H1 (cell line): ENCODE measurements at regions not wholly inside any gene's neighbourhood (a gene's known extent, or its start where the extent isn't known, plus 50 kb on each side); places are given as distances from the start of the nearest gene placed in this dataset.
A peak's percentile ranks its signal among the peaks of the same experiment; 100 is the strongest.

Experiments used
- CTCF ChIA-PET: fragments of 300-600 bp; sonication (Branson Sonifier 250); formaldehyde crosslinking; loops from one replicate; lab custom pipeline; 2021; ENCODE audit not compliant: partially characterized antibody; lab: Charles Lee
- POLR2A ChIA-PET: fragments of 300-600 bp; sonication (Branson Sonifier 250); formaldehyde crosslinking; loops from one replicate; lab custom pipeline; 2021; ENCODE audit warnings: inconsistent platforms; ENCODE audit not compliant: partially characterized antibody; lab: Charles Lee
- DNase-seq, 2 experiments: peaks; one replicate each; pipeline versions ENCODE4 v3.0.0 to v3.0.0-alpha.2; 2010 to 2022; ENCODE audit warnings: low spot score in 2 of 2, low read depth in 1 of 2, mixed read lengths in 1 of 2
- FAIRE-seq: peaks from 2 replicates; lab custom pipeline; 2011; peaks lifted over from hg19 to GRCh38; lab: Jason Lieb, UNC
- H2AFZ ChIP-seq: 2 replicates; pipeline ENCODE4 v1.8.1; 2012; ENCODE audit warnings: low read length, inconsistent platforms
- H2AK5ac ChIP-seq: 2 replicates; pipeline ENCODE4 v1.6.1; 2013; ENCODE audit warnings: low read depth, low read length
- H2BK120ac ChIP-seq: replicated peaks from 2 replicates; pipeline ENCODE3; 2013; ENCODE audit warnings: low read depth, low read length, inconsistent platforms
- H2BK12ac ChIP-seq: 2 replicates; pipeline ENCODE4 v1.6.1; 2013; ENCODE audit warnings: low read depth, low read length
- H2BK15ac ChIP-seq: 2 replicates; pipeline ENCODE4 v1.6.1; 2013; ENCODE audit warnings: low read length
- H2BK20ac ChIP-seq: 2 replicates; pipeline ENCODE4 v1.6.1; 2013; ENCODE audit warnings: low read length
- H2BK5ac ChIP-seq: 2 replicates; pipeline ENCODE4 v1.6.1; 2013; ENCODE audit warnings: low read depth, low read length
- H3K14ac ChIP-seq: 2 replicates; pipeline ENCODE4 v1.6.1; 2013; ENCODE audit warnings: inconsistent platforms; ENCODE audit not compliant: insufficient read length
- H3K18ac ChIP-seq: 2 replicates; pipeline ENCODE4 v1.6.1; 2013; ENCODE audit warnings: low read length; ENCODE audit errors: extremely low read depth
- H3K23ac ChIP-seq: 2 replicates; pipeline ENCODE4 v1.6.1; 2013; ENCODE audit warnings: inconsistent platforms; ENCODE audit not compliant: insufficient read length
- H3K23me2 ChIP-seq: 2 replicates; pipeline ENCODE4 v1.6.1; 2013; ENCODE audit warnings: low read depth, low read length
- H3K27ac ChIP-seq: 2 replicates; pipeline ENCODE4 v1.6.1; 2011; ENCODE audit warnings: low read depth, low read length, inconsistent platforms
- H3K27me3 ChIP-seq, 4 experiments: replicated peaks in 1 of 4; 1 replicate in 1 of 4; 2 replicates in 3 of 4; pipeline versions ENCODE4 v1.6.1 to v1.8.1; 2011 to 2013; ENCODE audit warnings: low read length in 3 of 4, mild to moderate bottlenecking in 3 of 4, inconsistent platforms in 2 of 4, mixed read lengths in 2 of 4, moderate library complexity in 1 of 4; ENCODE audit not compliant: control insufficient read depth in 3 of 4, insufficient read depth in 3 of 4; ENCODE audit errors: extremely low read depth in 1 of 4
- H3K36me3 ChIP-seq, 4 experiments: 2 replicates each; pipeline versions ENCODE4 v1.6.1 to v1.8.1; 2011 to 2013; ENCODE audit warnings: mild to moderate bottlenecking in 4 of 4, low read length in 3 of 4, moderate library complexity in 2 of 4, control low read depth in 1 of 4, inconsistent platforms in 1 of 4; ENCODE audit not compliant: insufficient read depth in 4 of 4, control insufficient read depth in 2 of 4
- H3K4ac ChIP-seq: replicated peaks from 2 replicates; pipeline ENCODE3; 2013; ENCODE audit warnings: low read length, low read depth, mixed read lengths, inconsistent platforms; ENCODE audit not compliant: insufficient read length
- H3K4me1 ChIP-seq, 4 experiments: replicated peaks in 1 of 4; 1 replicate in 1 of 4; 2 replicates in 3 of 4; pipeline versions ENCODE4 v1.6.1 to v1.8.1; 2011 to 2013; ENCODE audit warnings: low read length in 3 of 4, inconsistent platforms in 2 of 4, mixed read lengths in 1 of 4; ENCODE audit not compliant: insufficient read depth in 4 of 4, control insufficient read depth in 3 of 4
- H3K4me2 ChIP-seq, 2 experiments: 2 replicates each; pipeline versions ENCODE4 v1.6.1 to v1.8.1; 2011 to 2013; ENCODE audit warnings: low read depth in 2 of 2, low read length in 2 of 2, control low read depth in 1 of 2, inconsistent platforms in 1 of 2, mild to moderate bottlenecking in 1 of 2; ENCODE audit not compliant: insufficient read depth in 1 of 2
- H3K4me3 ChIP-seq, 4 experiments: fragments of 200-600, 300-600 bp in 1 of 4; sonication (generic), shearing (Covaris generic), sonication (Bioruptor Twin) in 1 of 4; 2 replicates each; pipeline versions ENCODE4 v1.5.1 to v1.8.1; 2011 to 2016; ENCODE audit warnings: low read length in 4 of 4, low read depth in 3 of 4, control low read depth in 2 of 4, inconsistent platforms in 2 of 4, mild to moderate bottlenecking in 2 of 4, mixed read lengths in 1 of 4, moderate library complexity in 1 of 4; ENCODE audit not compliant: insufficient read depth in 2 of 4; ENCODE audit errors: extremely low read depth in 1 of 4
- H3K56ac ChIP-seq: replicated peaks from 2 replicates; pipeline ENCODE3; 2013; ENCODE audit warnings: low read depth, mild to moderate bottlenecking, mixed read lengths, low read length, inconsistent platforms; ENCODE audit not compliant: insufficient read length
- H3K79me1 ChIP-seq: 2 replicates; pipeline ENCODE4 v1.6.1; 2013; ENCODE audit warnings: low read depth, low read length, control low read depth
- H3K79me2 ChIP-seq, 2 experiments: 2 replicates each; pipeline versions ENCODE4 v1.6.1 to v1.8.1; 2012 to 2013; ENCODE audit warnings: low read length in 2 of 2, mild to moderate bottlenecking in 2 of 2, inconsistent platforms in 1 of 2; ENCODE audit not compliant: insufficient read depth in 2 of 2, control insufficient read depth in 1 of 2
- H3K9ac ChIP-seq, 4 experiments: replicated peaks in 1 of 4; 1 replicate in 1 of 4; 2 replicates in 3 of 4; pipeline versions ENCODE4 v1.6.1 to v1.8.1; 2011 to 2013; ENCODE audit warnings: low read depth in 3 of 4, low read length in 3 of 4, control low read depth in 2 of 4, mild to moderate bottlenecking in 2 of 4, moderate library complexity in 2 of 4, inconsistent platforms in 1 of 4; ENCODE audit errors: extremely low read depth in 1 of 4
- H3K9me3 ChIP-seq, 2 experiments: 2 replicates each; pipeline versions ENCODE4 v1.6.1 to v1.8.1; 2012 to 2013; ENCODE audit warnings: mild to moderate bottlenecking in 2 of 2, moderate library complexity in 2 of 2, control low read depth in 1 of 2, inconsistent platforms in 1 of 2, low read depth in 1 of 2, low read length in 1 of 2, mixed read lengths in 1 of 2; ENCODE audit not compliant: insufficient read depth in 2 of 2
- H4K20me1 ChIP-seq, 2 experiments: replicated peaks in 1 of 2; 2 replicates each; pipeline versions ENCODE3 to v1.8.1; 2011 to 2013; ENCODE audit warnings: inconsistent platforms in 2 of 2, low read length in 2 of 2, mild to moderate bottlenecking in 1 of 2; ENCODE audit not compliant: insufficient read depth in 2 of 2, control insufficient read depth in 1 of 2
- H4K5ac ChIP-seq: 2 replicates; pipeline ENCODE4 v1.6.1; 2013; ENCODE audit warnings: low read length, low read depth, mixed read lengths, inconsistent platforms; ENCODE audit not compliant: insufficient read length
- H4K8ac ChIP-seq: 2 replicates; pipeline ENCODE4 v1.8.0; 2013; ENCODE audit warnings: mild to moderate bottlenecking, moderate library complexity, low read length, inconsistent platforms; ENCODE audit not compliant: insufficient read depth; ENCODE audit errors: extremely low read depth
- H4K91ac ChIP-seq: replicated peaks from 2 replicates; pipeline ENCODE3; 2013; ENCODE audit warnings: low read length, mixed read lengths, inconsistent platforms; ENCODE audit not compliant: insufficient read length
- ASH2L ChIP-seq: fragments of 200-600, 300-600 bp; sonication (generic); IDR thresholded peaks from one replicate; pipeline ENCODE4 v1.7.1; 2017; ENCODE audit warnings: low read length
- ATF3 ChIP-seq: IDR thresholded peaks from 2 replicates; pipeline ENCODE4 v1.6.1; 2011; ENCODE audit warnings: low read depth, mild to moderate bottlenecking, low read length; ENCODE audit not compliant: insufficient read depth
- BRCA1 ChIP-seq: IDR thresholded peaks from 2 replicates; pipeline ENCODE4 v1.6.1; 2012; ENCODE audit warnings: low read depth, low read length, improper control_type of control experiment
- E2F6 ChIP-seq: IDR thresholded peaks from 2 replicates; pipeline ENCODE4 v1.6.1; 2012; ENCODE audit warnings: inconsistent platforms
- MAFK ChIP-seq: IDR thresholded peaks from 2 replicates; pipeline ENCODE4 v1.6.1; 2012; ENCODE audit warnings: low read depth, mild to moderate bottlenecking, improper control_type of control experiment, low read length
- RAD21 ChIP-seq, 2 experiments: IDR thresholded peaks in 1 of 2; conservative IDR thresholded peaks in 1 of 2; 2 replicates each; pipeline ENCODE4 v1.6.1; 2011; ENCODE audit warnings: low read depth in 2 of 2, low read length in 2 of 2, improper control_type of control experiment in 1 of 2, inconsistent platforms in 1 of 2, mild to moderate bottlenecking in 1 of 2, moderate library complexity in 1 of 2
- SIN3A ChIP-seq, 2 experiments: IDR thresholded peaks in 1 of 2; conservative IDR thresholded peaks in 1 of 2; 2 replicates each; pipeline ENCODE4 v1.6.1; 2011 to 2012; ENCODE audit warnings: low read length in 2 of 2, improper control_type of control experiment in 1 of 2, low read depth in 1 of 2, mild to moderate bottlenecking in 1 of 2
- SIX5 ChIP-seq: IDR thresholded peaks from 2 replicates; pipeline ENCODE4 v1.6.1; 2011; ENCODE audit warnings: mild to moderate bottlenecking, low read depth, low read length
- SP1 ChIP-seq: IDR thresholded peaks from 2 replicates; pipeline ENCODE4 v1.6.1; 2011; ENCODE audit warnings: low read depth, low read length
- SUZ12 ChIP-seq: fragments of 200-600 bp; sonication (generic); IDR thresholded peaks from 2 replicates; pipeline ENCODE4 v1.6.1; 2012; ENCODE audit warnings: mild to moderate bottlenecking, inconsistent platforms, low read length, moderate library complexity, mixed read lengths
- TBP ChIP-seq: IDR thresholded peaks from 2 replicates; pipeline ENCODE4 v1.6.1; 2011; ENCODE audit warnings: low read depth, low read length, improper control_type of control experiment
- WGBS, 2 experiments: shearing (Covaris generic) in 1 of 2; methylation state at CpG; one replicate each; pipeline versions ENCODE4 v1.1.6 to v1.1.7; 2013 to 2015; ENCODE audit warnings: low lambda C conversion rate in 2 of 2, mixed read lengths in 2 of 2, inconsistent platforms in 1 of 2, low coverage in 1 of 2, missing lambda C conversion rate in 1 of 2; ENCODE audit not compliant: insufficient replicate concordance in 2 of 2, insufficient coverage in 1 of 2, insufficient read length in 1 of 2; ENCODE audit errors: extremely low coverage in 1 of 2, missing lambda C conversion rate in 1 of 2; 5-methylcytosine and 5-hydroxymethylcytosine counted together
- TF ChIP-seq, protein P1 (sequence below): IDR thresholded peaks from 2 replicates; pipeline ENCODE4 v1.6.1; 2012; ENCODE audit warnings: inconsistent platforms

DNA sequence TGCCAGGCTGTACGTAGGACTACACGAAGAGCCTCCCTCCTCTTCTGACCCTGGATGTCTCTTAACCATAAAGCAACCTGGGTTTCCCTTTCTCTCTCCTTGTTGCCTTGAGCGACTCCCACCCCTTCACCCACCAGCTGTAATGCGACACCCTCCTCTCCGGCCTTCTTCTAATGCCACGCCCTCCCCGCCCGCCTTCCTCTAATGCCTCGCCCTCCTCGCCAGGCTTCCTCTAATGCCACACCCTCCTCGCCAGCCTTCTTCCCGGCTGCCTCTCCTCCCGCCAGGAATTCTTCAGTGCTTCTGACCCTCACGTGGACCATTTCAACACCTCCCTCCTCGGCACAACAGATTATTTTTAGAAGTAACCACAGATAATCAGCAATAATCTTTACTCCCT lies 348.5 kb upstream of the SHH start:
- H3K4ac ChIP-seq, result no peak overlapping the region
- no peak overlapping the region for H2AFZ ChIP-seq
- H2AK5ac ChIP-seq, result no peak overlapping the region
- no peaks in the 10 kb centered on the region for H3K79me1 ChIP-seq
- no peak overlapping the region for H4K5ac ChIP-seq
- no peak overlapping the region for H2BK120ac ChIP-seq
- H3K9me3 ChIP-seq, result no peaks in the 10 kb centered on the region
- H3K4me1 ChIP-seq, result no peaks in the 10 kb centered on the region
- H3K4me2 ChIP-seq, result peak overlapping the region in 1 of 2 experiments; percentile 36; a peak in 1 of 4 replicates
- no peaks in the 10 kb centered on the region for H4K20me1 ChIP-seq
- no peaks in the 10 kb centered on the region for H3K23me2 ChIP-seq
- H3K27ac ChIP-seq, result no peak overlapping the region
- H3K79me2 ChIP-seq, result no peaks in the 10 kb centered on the region
- no peak overlapping the region for H3K56ac ChIP-seq
- no peak overlapping the region for H2BK15ac ChIP-seq
- 37% methylated on average over 15 of the region's 15 CpGs; no CpG with 5 or more reads in 1 of the 2 experiments for WGBS, 2 experiments
- no peak overlapping the region for H4K8ac ChIP-seq
- H2BK5ac ChIP-seq, result no peak overlapping the region
- no peaks in the 10 kb centered on the region for H3K36me3 ChIP-seq
- 0 out of 7 replicates have a peak, but pooled peaks cover 0 to 2% (median 0%) of the 10 kb centered on the region in 4 experiments for H3K27me3 ChIP-seq
- no peak for FAIRE-seq
- no peak overlapping the region for H4K91ac ChIP-seq
- POLR2A ChIA-PET, result no interaction called here
- no peak overlapping the region for H3K14ac ChIP-seq
- H2BK20ac ChIP-seq, result no peak overlapping the region
- TF ChIP-seq SIX5 (no peak), MAFK (no peak), ATF3 (no peak), RAD21 (IDR thresholded peaks at IDR 0.05 in 1 of 2, conservative IDR thresholded peaks at IDR 0.05 in 1 of 2; ENCODE audit: low read depth in 2 of 2, low read length in 2 of 2) (no peak), SUZ12 (no peak), BRCA1 (no peak), TBP (no peak), SIN3A (conservative IDR thresholded peaks at IDR 0.05 in 1 of 2, IDR thresholded peaks at IDR 0.05 in 1 of 2; ENCODE audit: low read depth in 1 of 2, low read length in 2 of 2) (no peak), SP1 (0 out of 2 replicates have a peak, but pooled peaks have one; percentile 28), ASH2L (no peak), E2F6 (peak; percentile 64)
- TF ChIP-seq, protein P1, sequence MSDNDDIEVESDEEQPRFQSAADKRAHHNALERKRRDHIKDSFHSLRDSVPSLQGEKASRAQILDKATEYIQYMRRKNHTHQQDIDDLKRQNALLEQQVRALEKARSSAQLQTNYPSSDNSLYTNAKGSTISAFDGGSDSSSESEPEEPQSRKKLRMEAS, result no peak
- H3K9ac ChIP-seq, result no peak overlapping the region
- peak; percentile 23 to 70 for DNase-seq
- H3K23ac ChIP-seq, result no peak overlapping the region
- CTCF ChIA-PET, result no interaction called here
- no peak overlapping the region for H3K18ac ChIP-seq
- H3K4me3 ChIP-seq, result no peak overlapping the region
- no peak overlapping the region for H2BK12ac ChIP-seq
